Activated T-cell treated with anti-CD3 and anti-CD28 coated beads, Interleukin-2, amount 50 U/mL, for 48 hours (primary cell): ENCODE measurements at regions not wholly inside any gene's neighbourhood (a gene's known extent, or its start where the extent isn't known, plus 50 kb on each side); places are given as distances from the start of the nearest gene placed in this dataset.
"Not testable (repeated sequence)": the region's sequence is repeated elsewhere in the genome, so short reads cannot be mapped to it uniquely, and the experiment has no call there.

Experiments
- DNase-seq, 2 experiments: peaks; one replicate each; pipeline ENCODE4 v3.0.0-alpha.2; 2020

- no peak for DNase-seq
Observed at GRCh38 chrX:52585892-52586291, 68.8 kb downstream of the SSX7 start.

GRCh38 chrX:52577464-52578173 lies 60.8 kb upstream of the XAGE1B start:
- DNase-seq, result no peak

DNA sequence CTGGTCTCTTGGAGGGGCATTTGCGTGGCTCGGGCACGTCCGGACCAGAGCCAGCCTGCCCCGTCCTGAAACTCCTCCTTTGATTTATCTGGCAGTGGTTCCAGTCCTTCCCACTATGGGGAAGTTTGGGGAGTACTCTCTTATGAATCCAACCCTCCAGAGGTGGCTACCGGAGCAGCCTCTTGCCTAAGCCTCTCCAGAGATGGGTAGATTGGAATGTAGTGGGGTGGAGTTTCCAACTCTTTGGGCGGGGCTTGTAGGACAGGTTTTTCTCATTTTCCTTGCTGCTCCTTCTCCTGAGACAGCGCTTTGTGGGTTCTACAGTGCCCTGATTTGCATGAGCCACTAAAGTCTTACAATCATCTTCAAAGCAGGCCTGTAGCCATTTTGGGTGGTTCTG lies 60.1 kb upstream of the XAGE1B start:
- no peak for DNase-seq

DNA sequence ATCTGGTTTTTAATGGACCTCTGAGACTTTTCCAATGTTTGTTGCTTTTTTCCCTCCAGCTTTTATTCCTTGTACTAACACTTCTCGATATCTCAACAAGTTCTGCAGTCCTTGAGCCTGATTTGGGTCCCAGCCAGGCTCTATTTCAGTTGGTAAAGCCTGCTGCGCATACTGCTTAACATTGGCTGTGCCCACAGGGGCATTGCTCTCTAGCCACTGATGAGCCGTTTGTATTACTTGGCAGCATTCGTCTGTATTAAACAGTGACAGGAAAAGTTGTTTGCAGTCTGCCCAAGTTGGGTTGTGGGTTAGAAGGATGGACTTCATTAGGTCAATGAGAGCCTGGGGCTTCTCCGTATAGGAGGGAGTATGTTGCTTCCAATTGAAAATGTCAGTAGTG lies 59.6 kb upstream of the XAGE1B start:
- DNase-seq, result no peak

- DNase-seq, result peak; percentile 36 to 42
Observed at GRCh38 chrX:52574416-52575275, 57.8 kb upstream of the XAGE1B start.

DNA sequence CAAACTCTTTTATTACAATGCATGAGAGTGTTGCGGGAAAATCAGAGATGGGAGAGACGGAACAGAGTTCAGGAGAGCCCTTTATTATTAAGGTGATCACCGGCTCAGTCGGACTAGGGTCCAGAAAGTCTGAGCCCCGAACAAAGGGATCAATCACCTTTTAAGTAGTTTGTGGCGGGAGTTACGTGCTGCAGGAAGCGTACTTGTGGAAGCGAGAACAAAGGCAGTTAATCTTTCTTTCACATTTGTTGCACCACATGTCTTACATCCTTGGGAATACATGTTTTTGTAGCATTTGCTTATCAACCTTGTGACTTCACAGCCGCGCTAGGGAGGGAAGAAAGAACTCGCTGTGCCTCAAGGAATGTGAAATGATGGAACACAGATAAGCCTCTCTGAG lies 51.3 kb upstream of the XAGE1B start:
- not testable (repeated sequence) for DNase-seq
